Kidney (tissue), 13 donors: ENCODE measurements at regions not wholly inside any gene's neighbourhood (a gene's known extent, or its start where the extent isn't known, plus 50 kb on each side); places are given as distances from the start of the nearest gene placed in this dataset.

ENCODE experiments used
- DNase-seq, 5 donors: peaks; one replicate each; pipeline ENCODE4 v3.0.0-alpha.2; 2013 to 2020
- FAIRE-seq: peaks from 2 replicates; lab custom pipeline; 2012; peaks lifted over from hg19 to GRCh38; lab: Jason Lieb, UNC
- H3K27ac ChIP-seq, 2 donors: one replicate each; pipeline ENCODE4 v1.7.0; 2013; ENCODE audit warnings: low read depth in 2 of 2, low read length in 2 of 2, inconsistent platforms in 1 of 2
- H3K27me3 ChIP-seq: one replicate; pipeline ENCODE4 v1.7.1; 2013; ENCODE audit warnings: low read length, inconsistent platforms; ENCODE audit not compliant: control insufficient read depth, insufficient read depth
- H3K36me3 ChIP-seq, 3 donors: one replicate each; pipeline versions ENCODE4 v1.7.0 to v1.7.1; 2013; ENCODE audit warnings: low read length in 3 of 3, control low read depth in 1 of 3, inconsistent platforms in 1 of 3; ENCODE audit not compliant: insufficient read depth in 3 of 3, control insufficient read depth in 2 of 3
- H3K4me1 ChIP-seq, 3 donors: one replicate each; pipeline versions ENCODE4 v1.7.0 to v1.7.1; 2013; ENCODE audit warnings: low read length in 3 of 3, inconsistent platforms in 1 of 3, low read depth in 1 of 3; ENCODE audit not compliant: control insufficient read depth in 2 of 3, insufficient read depth in 2 of 3
- H3K4me3 ChIP-seq, 3 donors: one replicate each; pipeline versions ENCODE4 v1.7.0 to v1.8.1; 2013; ENCODE audit warnings: low read length in 3 of 3, control low read depth in 1 of 3, inconsistent platforms in 1 of 3
- H3K9ac ChIP-seq, 3 donors: one replicate each; pipeline versions ENCODE4 v1.7.0 to v1.7.1; 2013; ENCODE audit warnings: low read length in 3 of 3, control low read depth in 1 of 3, inconsistent platforms in 1 of 3
- H3K9me3 ChIP-seq, 3 donors: one replicate each; pipeline versions ENCODE4 v1.7.0 to v1.7.1; 2013; ENCODE audit warnings: low read length in 3 of 3, control low read depth in 1 of 3, inconsistent platforms in 1 of 3; ENCODE audit not compliant: control insufficient read depth in 2 of 3, insufficient read depth in 1 of 3
- intact Hi-C: fragments of 100-400 bp; cut with DNase I; formaldehyde crosslinking; loops from one replicate; pipeline ENCODE4 v1.11.1; 2022
- TF ChIP-seq, protein P1 (sequence below): IDR thresholded peaks from 3 replicates; pipeline ENCODE4 v1.5.1; 2012; ENCODE audit warnings: mild to moderate bottlenecking, moderate library complexity, borderline replicate concordance; ENCODE audit not compliant: insufficient read depth; ENCODE audit errors: extremely low read depth
- donor health status: control.
- donor health status: control.
- donor health status: control.
- donor health status: control.
- donor health status: control.
- donor health status: DM: yes; HTN: yes; CAD: no.
- donor health status: Normal renal cell carcinoma (clear cell type).

- Histone ChIP-seq H3K27ac (no peak overlapping the region), H3K36me3 (no peaks in the 10 kb centered on the region), H3K4me1 (no peaks in the 10 kb centered on the region), H3K9ac (no peak overlapping the region), H3K4me3 (no peak overlapping the region), H3K9me3 (peaks cover 0 to 2% (median 0%) of the 10 kb centered on the region in 3 donors), H3K27me3 (no peaks in the 10 kb centered on the region)
- FAIRE-seq, result no peak
- TF ChIP-seq, protein P1, sequence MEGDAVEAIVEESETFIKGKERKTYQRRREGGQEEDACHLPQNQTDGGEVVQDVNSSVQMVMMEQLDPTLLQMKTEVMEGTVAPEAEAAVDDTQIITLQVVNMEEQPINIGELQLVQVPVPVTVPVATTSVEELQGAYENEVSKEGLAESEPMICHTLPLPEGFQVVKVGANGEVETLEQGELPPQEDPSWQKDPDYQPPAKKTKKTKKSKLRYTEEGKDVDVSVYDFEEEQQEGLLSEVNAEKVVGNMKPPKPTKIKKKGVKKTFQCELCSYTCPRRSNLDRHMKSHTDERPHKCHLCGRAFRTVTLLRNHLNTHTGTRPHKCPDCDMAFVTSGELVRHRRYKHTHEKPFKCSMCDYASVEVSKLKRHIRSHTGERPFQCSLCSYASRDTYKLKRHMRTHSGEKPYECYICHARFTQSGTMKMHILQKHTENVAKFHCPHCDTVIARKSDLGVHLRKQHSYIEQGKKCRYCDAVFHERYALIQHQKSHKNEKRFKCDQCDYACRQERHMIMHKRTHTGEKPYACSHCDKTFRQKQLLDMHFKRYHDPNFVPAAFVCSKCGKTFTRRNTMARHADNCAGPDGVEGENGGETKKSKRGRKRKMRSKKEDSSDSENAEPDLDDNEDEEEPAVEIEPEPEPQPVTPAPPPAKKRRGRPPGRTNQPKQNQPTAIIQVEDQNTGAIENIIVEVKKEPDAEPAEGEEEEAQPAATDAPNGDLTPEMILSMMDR, result no peak
- DNase-seq, result peak in 4 of 5 donors; percentile 69 to 85 (median 74)
- intact Hi-C loops, result no loop called here
Observed at GRCh38 chr18:78242806-78243205, 736.8 kb upstream of the SALL3 start.

DNA sequence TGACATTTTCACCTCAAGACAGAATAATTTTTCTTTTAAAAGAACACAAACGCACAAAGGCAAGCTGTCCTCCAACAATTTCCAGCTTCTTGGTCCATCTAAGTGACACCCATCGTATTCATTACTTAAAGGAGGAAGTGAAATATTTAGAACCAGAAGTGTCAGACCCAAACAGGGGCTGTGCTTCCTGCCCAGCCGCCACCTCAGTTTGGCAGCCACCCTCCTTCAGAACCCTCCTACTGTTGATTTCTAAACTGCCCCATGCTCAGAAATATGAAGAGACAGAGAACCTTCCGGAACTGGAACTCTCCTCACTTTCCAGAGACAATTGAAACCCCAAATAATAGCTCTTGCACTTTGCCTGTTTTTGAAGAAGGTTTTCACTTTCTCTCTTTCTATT lies 734.8 kb upstream of the SALL3 start:
- FAIRE-seq (no peak), DNase-seq (no peak)
- no peaks in the 10 kb centered on the region for H3K27me3 ChIP-seq
- no peak overlapping the region for H3K27ac ChIP-seq
- no peaks in the 10 kb centered on the region for H3K4me1 ChIP-seq
- H3K9ac ChIP-seq, result no peak overlapping the region
- no peak overlapping the region for H3K4me3 ChIP-seq
- H3K36me3 ChIP-seq, result no peaks in the 10 kb centered on the region
- no peaks in the 10 kb centered on the region for H3K9me3 ChIP-seq
- intact Hi-C loops, result no loop called here
- TF ChIP-seq, protein P1, result no peak

- Histone ChIP-seq H3K27ac (no peak overlapping the region), H3K4me1 (no peaks in the 10 kb centered on the region), H3K9ac (no peak overlapping the region), H3K9me3 (no peaks in the 10 kb centered on the region), H3K36me3 (no peaks in the 10 kb centered on the region), H3K4me3 (no peak overlapping the region), H3K27me3 (no peaks in the 10 kb centered on the region)
- TF ChIP-seq, protein P1, result no peak
- peak in 1 of 5 donors; percentile 11 for DNase-seq
- intact Hi-C loops, result no loop called here
- no peak for FAIRE-seq
Observed at GRCh38 chr18:78245451-78245850, 734.2 kb upstream of the SALL3 start.

DNA sequence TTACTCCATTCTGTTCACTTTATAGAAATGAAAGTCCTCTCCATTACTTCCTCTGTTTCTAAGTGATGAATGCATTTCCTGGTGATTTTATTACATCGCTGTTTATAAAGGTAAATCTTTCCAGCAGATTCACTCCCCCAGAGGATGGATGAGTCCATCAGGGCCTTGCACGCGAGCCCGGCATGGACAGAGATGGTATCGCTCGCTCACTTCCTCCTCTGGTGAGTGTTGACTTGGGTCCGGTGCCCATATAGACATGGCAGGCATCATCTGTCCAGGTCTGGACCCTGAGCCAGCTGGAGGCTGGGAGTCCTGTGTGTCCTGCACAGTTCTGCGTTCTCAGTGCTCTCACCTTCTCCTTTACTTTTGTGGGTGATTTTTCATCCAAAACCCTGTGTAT lies 733.6 kb upstream of the SALL3 start:
- DNase-seq (peak in 4 of 5 donors; percentile 53 to 60 (median 56)), FAIRE-seq (no peak)
- Histone ChIP-seq H3K9me3 (no peaks in the 10 kb centered on the region), H3K27ac (no peak overlapping the region), H3K4me3 (no peak overlapping the region), H3K9ac (no peak overlapping the region), H3K27me3 (no peaks in the 10 kb centered on the region), H3K36me3 (no peaks in the 10 kb centered on the region), H3K4me1 (no peaks in the 10 kb centered on the region)
- TF ChIP-seq, protein P1, result no peak
- intact Hi-C loops, result no loop called here
